IPS-NIHi11 (cell line): ENCODE measurements at regions not wholly inside any gene's neighbourhood (a gene's known extent, or its start where the extent isn't known, plus 50 kb on each side); places are given as distances from the start of the nearest gene placed in this dataset.
A peak's percentile ranks its signal among the peaks of the same experiment; 100 is the strongest.

Experiments used
- DNase-seq: peaks from one replicate; pipeline ENCODE4 v3.0.0; 2012; ENCODE audit warnings: mixed read lengths, low spot score

GRCh38 chr4:107317611-107318010 lies 281.5 kb upstream of the DKK2 start:
- DNase-seq: no peak

- DNase-seq: no peak
Measured at GRCh38 chr4:107315584-107315983, 279.5 kb upstream of the DKK2 start.

GRCh38 chr4:107314156-107314555 lies 278.0 kb upstream of the DKK2 start:
- no peak for DNase-seq

- no peak for DNase-seq
Measured at GRCh38 chr4:107312366-107312765, 276.3 kb upstream of the DKK2 start.

GRCh38 chr4:107304699-107305286 lies 268.7 kb upstream of the DKK2 start:
- DNase-seq: no peak

- DNase-seq: no peak
Measured at GRCh38 chr4:107299646-107300045, 263.5 kb upstream of the DKK2 start.

- no peak for DNase-seq
Measured at GRCh38 chr4:107292979-107293378, 256.9 kb upstream of the DKK2 start.

- DNase-seq: peak; percentile 17
Measured at GRCh38 chr4:107283587-107284559, 247.8 kb upstream of the DKK2 start.

- DNase-seq: no peak
Measured at GRCh38 chr4:107279733-107280132, 243.6 kb upstream of the DKK2 start.

- no peak for DNase-seq
Measured at GRCh38 chr4:107278791-107279483, 242.8 kb upstream of the DKK2 start.

- no peak for DNase-seq
Measured at GRCh38 chr4:107276052-107276451, 239.9 kb upstream of the DKK2 start.

- no peak for DNase-seq
Measured at GRCh38 chr4:107275225-107275624, 239.1 kb upstream of the DKK2 start.

GRCh38 chr4:107270614-107271013 lies 234.5 kb upstream of the DKK2 start:
- DNase-seq: no peak

- no peak for DNase-seq
Measured at GRCh38 chr4:107269175-107269574, 233.1 kb upstream of the DKK2 start.

- no peak for DNase-seq
Measured at GRCh38 chr4:107265859-107266258, 229.7 kb upstream of the DKK2 start.

GRCh38 chr4:107261241-107261874 lies 225.2 kb upstream of the DKK2 start:
- DNase-seq: no peak

- no peak for DNase-seq
Measured at GRCh38 chr4:107258359-107258758, 222.2 kb upstream of the DKK2 start.

GRCh38 chr4:107255596-107255995 lies 219.5 kb upstream of the DKK2 start:
- DNase-seq: no peak

GRCh38 chr4:107255114-107255513 lies 219.0 kb upstream of the DKK2 start:
- no peak for DNase-seq

- no peak for DNase-seq
Measured at GRCh38 chr4:107253579-107254068, 217.5 kb upstream of the DKK2 start.

GRCh38 chr4:107253090-107253489 lies 217.0 kb upstream of the DKK2 start:
- DNase-seq: no peak

GRCh38 chr4:107252571-107252970 lies 216.5 kb upstream of the DKK2 start:
- DNase-seq: no peak
